GM12878 (cell line): ENCODE measurements at regions not wholly inside any gene's neighbourhood (a gene's known extent, or its start where the extent isn't known, plus 50 kb on each side); places are given as distances from the start of the nearest gene placed in this dataset.

Source experiments
- CREB1 ChIP-seq: IDR thresholded peaks from 2 replicates; pipeline ENCODE4 v1.6.1; 2012; ENCODE audit warnings: low read depth, mild to moderate bottlenecking, inconsistent platforms
- MAX ChIP-seq: IDR thresholded peaks from 2 replicates; pipeline ENCODE4 v1.6.1; 2012; ENCODE audit warnings: low read depth, low read length, improper control_type of control experiment
- NR2C2 ChIP-seq: IDR thresholded peaks from 2 replicates; pipeline ENCODE4 v1.6.1; 2011; ENCODE audit warnings: borderline replicate concordance, low read depth; ENCODE audit not compliant: control insufficient read depth, insufficient read length
- POLR2A ChIP-seq: IDR thresholded peaks from 2 replicates; pipeline ENCODE4 v1.6.1; 2011; ENCODE audit warnings: low read depth, mild to moderate bottlenecking, low read length
- REST ChIP-seq: IDR thresholded peaks from 2 replicates; pipeline ENCODE4 v1.6.1; 2012; ENCODE audit warnings: mild to moderate bottlenecking, low read depth, low read length
- SIN3A ChIP-seq: IDR thresholded peaks from 2 replicates; pipeline ENCODE4 v1.6.1; 2012; ENCODE audit warnings: low read depth, low read length, improper control_type of control experiment
- ZNF274 ChIP-seq: IDR thresholded peaks from one replicate; pipeline ENCODE4 v1.8.0; 2011; ENCODE audit not compliant: insufficient read length, insufficient read depth

- no peak for TF ChIP-seq CREB1
- no peak for TF ChIP-seq SIN3A
- TF ChIP-seq REST, result no peak
- no peak for TF ChIP-seq MAX
- no peak for TF ChIP-seq ZNF274
- TF ChIP-seq NR2C2, result no peak
- no peak for TF ChIP-seq POLR2A
These were observed 370.9 kb upstream of the SMIM31 start for GRCh38 chr4:164383058-164383357.
